GM12874 (cell line): ENCODE measurements at regions not wholly inside any gene's neighbourhood (a gene's known extent, or its start where the extent isn't known, plus 50 kb on each side); places are given as distances from the start of the nearest gene placed in this dataset.

Experiments
- TF ChIP-seq, protein P1 (sequence below): IDR thresholded peaks from 2 replicates; pipeline ENCODE4 v1.5.1; 2011; ENCODE audit warnings: low read depth, mild to moderate bottlenecking, control low read depth, low read length, moderate library complexity; ENCODE audit not compliant: insufficient read depth

- TF ChIP-seq, protein P1, sequence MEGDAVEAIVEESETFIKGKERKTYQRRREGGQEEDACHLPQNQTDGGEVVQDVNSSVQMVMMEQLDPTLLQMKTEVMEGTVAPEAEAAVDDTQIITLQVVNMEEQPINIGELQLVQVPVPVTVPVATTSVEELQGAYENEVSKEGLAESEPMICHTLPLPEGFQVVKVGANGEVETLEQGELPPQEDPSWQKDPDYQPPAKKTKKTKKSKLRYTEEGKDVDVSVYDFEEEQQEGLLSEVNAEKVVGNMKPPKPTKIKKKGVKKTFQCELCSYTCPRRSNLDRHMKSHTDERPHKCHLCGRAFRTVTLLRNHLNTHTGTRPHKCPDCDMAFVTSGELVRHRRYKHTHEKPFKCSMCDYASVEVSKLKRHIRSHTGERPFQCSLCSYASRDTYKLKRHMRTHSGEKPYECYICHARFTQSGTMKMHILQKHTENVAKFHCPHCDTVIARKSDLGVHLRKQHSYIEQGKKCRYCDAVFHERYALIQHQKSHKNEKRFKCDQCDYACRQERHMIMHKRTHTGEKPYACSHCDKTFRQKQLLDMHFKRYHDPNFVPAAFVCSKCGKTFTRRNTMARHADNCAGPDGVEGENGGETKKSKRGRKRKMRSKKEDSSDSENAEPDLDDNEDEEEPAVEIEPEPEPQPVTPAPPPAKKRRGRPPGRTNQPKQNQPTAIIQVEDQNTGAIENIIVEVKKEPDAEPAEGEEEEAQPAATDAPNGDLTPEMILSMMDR: no peak
Observed at GRCh38 chr15:37362414-37362813, 262.1 kb upstream of the MEIS2 start.

DNA sequence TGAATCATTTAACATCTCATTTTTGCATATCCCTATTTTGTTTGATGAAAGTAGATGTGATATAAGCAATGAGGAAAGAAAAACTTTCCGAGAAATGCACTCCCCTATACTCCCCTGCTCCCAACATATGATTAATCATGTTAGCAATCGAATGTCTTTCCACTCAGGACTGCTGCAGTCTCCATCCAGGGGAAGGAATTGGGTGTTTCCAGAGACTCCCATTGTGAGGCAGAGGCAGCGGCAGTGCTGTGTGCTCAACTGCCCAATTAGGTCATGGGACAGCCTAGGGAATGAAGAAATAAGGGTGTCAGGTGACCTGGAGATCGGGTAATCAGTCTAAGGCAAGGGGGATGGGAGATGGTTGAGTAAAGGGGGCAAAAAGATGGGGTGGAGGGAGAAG lies 268.6 kb upstream of the MEIS2 start:
- TF ChIP-seq, protein P1: no peak

DNA sequence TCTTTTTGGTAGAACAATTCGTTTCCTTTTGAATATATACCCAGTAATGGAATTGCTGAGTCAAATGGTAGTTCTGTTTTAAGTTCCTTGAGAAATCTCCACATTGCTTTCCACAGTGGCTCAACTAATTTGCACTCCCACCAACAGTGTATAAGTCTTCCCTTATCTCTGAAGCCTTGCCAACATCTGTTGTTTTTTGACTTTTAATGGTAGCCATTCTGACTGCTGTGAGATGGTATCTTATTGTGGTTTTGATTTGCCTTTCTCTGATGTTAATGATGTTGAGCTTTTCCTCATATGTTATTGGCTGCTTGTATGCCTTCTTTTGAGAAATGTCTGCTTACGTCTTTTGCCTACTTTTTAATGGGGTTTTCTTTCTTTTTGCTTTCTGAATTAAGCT lies 270.6 kb upstream of the MEIS2 start:
- TF ChIP-seq, protein P1: no peak

- TF ChIP-seq, protein P1: no peak
Observed at GRCh38 chr15:37372064-37372463, 271.7 kb upstream of the MEIS2 start.

- TF ChIP-seq, protein P1: no peak
Observed at GRCh38 chr15:37375519-37375918, 275.2 kb upstream of the MEIS2 start.

DNA sequence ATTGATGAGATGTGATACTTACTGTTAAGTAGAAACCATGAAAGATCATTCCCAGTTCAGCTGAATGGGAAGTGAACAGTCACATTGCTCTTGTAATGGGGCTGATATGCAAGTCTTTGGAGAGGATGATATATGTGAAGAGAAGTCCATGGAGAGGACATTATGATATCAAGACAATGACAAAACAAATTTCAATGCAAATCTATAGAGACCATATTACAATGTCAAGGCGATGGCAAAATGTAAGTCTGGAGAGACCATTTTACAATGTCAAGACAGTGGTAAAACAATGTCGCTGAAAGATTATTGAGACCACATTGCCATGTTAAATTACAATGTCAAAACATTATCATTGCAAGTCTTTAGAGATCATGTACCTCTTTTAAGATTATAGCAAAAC lies 277.1 kb upstream of the MEIS2 start:
- TF ChIP-seq, protein P1: no peak

DNA sequence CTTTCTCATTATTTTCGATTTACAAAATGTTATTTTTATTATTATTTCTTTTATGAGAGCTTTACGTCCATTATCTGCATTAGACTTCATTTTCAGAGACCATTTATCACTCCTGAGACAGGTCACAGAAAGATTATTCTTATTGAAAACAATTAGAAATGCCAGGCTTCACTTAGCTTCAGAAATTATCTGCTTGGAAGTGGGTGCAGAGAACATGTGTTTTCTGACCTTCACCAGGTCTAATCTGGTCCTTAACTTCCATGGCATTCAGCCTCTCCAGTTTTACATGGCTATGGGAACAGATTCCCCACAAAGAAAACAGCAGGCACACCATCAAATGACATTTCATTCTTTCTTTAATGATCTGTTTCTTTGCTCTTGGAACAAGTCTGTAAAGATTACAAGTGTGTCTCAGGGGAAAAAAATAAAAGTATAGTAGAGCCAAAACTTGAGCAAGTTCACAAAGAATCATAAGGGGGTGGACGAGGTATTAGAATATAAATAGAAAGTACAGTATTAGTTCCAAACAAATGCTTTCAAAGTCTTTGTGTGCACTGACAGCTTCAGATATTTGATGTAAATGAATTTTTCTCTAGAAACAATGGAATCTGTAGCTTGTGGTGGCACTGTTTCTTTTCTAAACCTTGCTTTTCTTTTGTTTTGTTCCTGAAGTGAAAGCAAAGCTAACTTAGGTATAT lies 294.2 kb upstream of the MEIS2 start:
- TF ChIP-seq, protein P1: no peak

GRCh38 chr15:37395100-37395468 lies 294.7 kb upstream of the MEIS2 start:
- TF ChIP-seq, protein P1: no peak
